ENCODE measurements at regions not wholly inside any gene's neighbourhood (a gene's known extent, or its start where the extent isn't known, plus 50 kb on each side); places are given as distances from the start of the nearest gene placed in this dataset.

DNA sequence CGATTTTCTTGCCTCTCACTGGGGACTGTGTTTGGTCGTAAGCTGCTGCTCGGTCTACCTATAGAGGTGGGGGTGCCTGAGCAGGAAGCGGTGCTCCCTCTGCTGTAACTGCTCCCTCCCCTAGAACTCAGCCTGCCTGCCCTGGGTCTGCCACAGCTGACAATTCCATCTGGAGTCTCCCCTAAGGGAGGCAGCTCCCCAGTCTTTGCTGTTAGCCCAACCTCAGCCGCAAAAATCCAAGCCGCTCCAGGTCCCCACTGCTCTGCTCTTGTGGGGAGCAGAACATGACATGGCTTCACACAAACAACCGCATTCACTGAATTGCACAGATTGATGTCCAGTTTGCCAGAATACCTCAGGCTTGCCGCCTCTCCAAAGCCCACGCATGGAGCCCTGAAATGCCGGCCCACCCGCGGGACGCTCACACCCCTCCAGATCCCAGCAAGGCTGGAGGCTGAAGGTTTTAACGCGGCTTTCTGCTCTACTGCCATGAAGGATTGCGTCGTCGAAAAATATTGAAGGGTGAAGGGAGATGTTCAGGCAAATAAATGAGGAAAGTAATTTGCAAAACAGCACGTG, 221.5 kb upstream of the FOXF1 start:
- DNase-seq (ENCODE audit: low read depth in 2 of 3, low spot score in 2 of 3): no peak

DNA sequence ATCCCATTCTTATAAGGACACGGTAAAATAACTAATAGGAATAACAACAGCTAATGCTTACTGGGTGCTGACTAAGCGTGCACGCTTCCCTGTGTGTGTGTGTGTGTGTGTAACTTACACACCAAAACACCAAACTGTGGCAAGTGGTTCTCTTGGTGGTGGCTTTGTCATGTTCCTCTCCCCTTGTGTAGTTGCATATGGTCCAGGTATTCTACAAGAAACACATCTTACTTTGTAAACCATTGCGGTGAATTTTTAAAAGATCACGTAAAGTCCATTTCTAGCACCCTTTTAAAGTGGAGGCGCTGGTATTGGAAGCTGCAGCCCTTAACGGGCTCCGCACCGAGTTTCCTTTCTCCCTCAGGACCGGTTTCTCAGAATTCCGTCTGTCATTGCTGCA, 221.0 kb upstream of the FOXF1 start:
- DNase-seq (ENCODE audit: low read depth in 2 of 3, low spot score in 2 of 3): no peak

DNA sequence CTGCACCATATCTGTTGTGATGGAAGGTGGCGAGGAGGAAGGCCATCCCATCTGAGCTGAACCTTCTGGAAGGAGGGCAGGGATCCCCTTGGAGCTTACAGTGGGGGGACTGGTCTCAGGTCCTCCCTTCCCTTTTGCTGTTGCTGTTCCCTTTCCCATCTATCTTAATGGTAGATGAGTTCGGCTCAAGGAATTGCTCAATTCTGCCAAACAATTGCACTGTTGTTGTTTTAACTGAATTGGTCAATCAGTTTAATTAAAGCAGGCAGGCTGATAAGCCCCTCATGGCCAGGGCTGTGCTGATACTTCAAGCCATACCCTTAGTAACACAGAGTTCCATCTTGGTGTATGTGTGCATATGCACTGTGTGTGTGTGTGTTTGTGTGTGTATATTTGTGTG, 220.4 kb upstream of the FOXF1 start:
- DNase-seq (ENCODE audit: low read depth in 2 of 3, low spot score in 2 of 3): no peak

DNA sequence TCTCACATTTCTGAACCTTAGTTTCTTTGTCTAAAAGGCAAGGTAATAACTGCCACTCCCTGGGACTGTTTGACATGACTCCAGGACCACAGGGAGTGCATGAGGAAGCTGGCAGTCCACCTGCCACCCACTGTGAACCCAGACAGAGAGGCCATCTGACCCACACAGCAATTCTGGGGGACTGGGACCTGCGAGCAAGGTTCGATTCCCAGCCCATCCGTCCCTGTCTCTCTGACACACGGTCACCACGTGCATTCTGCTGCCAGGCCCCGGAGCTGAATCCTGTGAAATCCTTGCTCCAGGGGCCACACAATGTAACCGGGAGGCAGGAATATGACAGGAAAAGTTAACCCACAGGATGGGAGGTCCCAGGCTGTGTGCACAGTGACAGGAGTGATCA, 218.8 kb upstream of the FOXF1 start:
- DNase-seq (ENCODE audit: low read depth in 2 of 3, low spot score in 2 of 3): no peak

DNA sequence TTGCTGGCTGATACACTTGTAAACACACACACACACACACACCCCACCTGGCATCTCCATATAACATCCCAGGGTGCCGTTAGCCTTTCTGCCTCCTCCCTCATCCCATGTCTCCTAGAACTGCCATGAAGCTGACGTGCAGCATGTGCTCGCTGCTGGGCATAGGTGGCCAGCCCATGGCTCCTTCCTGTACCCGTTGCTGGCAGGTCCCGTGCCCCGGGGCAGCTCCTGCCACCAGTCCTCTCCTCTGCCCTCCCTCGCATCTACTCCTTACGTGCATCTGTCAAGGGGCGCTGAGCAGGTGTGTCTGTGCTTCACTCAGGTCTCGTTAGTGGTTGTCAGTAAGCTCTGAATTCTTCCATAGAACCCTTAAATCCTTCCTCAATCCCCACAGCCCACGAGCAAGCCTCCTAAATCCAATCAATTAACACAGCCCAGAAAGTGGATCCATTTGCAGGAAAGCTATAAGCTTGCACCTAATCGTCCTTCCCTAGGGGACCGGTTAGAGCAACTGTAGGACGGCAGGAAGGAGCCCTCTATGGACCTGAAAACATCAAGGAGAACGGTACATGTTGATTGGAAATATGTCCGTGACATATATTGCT, 218.1 kb upstream of the FOXF1 start:
- DNase-seq (ENCODE audit: low read depth in 2 of 3, low spot score in 2 of 3): no peak

DNA sequence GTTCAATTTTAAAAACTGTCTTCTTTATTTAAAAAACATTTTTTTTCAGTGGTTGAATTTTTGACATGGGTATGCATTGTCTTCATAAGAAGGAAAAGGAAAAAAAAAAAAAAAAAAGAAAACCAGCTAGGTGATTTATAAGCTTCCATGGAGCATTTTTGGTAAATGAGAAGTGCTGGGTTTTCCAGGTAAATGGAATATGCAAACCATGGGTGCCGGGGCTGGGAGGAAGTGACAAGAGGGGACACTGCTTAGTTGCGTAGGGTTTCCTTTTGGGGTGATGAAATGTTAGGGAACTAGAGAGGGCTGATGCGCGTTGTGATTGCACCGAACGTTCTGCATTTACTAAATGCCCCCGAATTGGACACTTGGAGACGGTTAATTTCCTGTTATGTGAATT, 217.4 kb upstream of the FOXF1 start:
- DNase-seq (ENCODE audit: low read depth in 2 of 3, low spot score in 2 of 3): no peak

DNA sequence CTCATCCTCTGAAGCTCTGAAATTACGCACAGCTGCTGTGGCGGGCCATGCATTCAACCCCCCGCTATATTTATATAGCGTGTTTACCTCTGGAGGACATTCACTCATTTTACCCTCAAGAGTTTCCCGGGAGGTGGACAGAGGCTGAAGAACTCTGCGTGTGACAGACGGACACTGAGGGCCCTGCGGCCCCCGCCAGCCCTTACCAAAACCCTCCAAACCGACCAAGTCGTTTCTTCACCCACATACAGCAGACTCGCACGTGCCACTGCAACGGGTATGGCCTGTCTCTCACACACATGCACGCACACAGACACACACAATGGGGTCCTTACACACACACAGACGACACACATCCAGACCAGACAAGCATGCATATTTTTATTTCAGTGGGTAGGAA, 216.4 kb upstream of the FOXF1 start:
- DNase-seq (ENCODE audit: low read depth in 2 of 3, low spot score in 2 of 3): no peak

DNA sequence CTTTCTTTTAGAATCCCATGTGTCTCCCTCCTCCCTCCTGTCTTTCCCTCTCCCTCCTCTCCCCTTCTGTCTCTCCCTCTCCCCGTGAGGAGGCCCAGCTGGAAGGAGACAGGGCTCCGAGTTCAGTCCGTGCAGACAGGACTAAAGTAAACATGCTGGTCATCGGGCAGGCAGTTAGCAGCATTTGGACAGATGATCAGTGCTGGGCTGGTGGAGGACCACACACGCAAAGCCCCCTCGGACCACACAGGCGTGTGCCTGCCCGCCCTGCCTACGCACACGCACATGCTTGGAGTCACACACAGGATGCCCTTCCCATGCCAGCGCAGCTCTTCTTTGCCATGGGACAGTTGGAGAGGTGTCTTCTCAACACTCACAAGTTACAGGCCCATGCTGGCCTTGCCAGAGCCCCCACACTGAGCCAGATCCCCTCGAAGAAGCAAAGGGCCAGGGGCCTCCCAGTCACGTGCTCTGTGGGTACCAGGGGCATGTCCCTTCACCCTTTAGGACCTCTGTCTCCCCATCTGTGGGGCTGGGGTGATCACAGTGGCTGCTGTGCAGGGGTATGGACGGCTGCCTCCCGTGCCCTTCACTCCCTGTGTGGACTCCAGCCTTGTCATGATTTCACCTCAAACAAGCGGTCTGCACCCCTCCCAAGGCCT, 215.7 kb upstream of the FOXF1 start:
- DNase-seq (ENCODE audit: low read depth in 2 of 3, low spot score in 2 of 3): no peak

DNA sequence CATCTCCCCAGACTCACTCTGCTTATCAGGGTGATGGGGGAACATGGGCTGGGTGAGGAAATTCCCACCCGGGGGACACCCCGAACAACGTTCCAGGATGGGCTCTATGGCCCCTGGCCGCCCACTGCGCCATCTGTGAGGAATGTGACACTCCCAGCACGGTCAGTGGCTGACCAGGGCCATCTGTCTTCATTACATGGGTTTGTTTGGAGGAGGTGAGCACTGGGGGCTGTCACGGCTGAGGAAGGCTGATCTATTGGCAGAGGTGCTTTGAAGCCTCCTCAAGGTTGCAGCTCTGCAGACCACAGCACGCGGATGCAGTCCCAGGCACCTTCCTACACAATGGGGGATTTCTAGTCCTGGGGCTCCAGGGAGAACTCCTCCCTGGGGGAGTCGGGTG, 214.1 kb upstream of the FOXF1 start:
- DNase-seq (ENCODE audit: low read depth in 2 of 3, low spot score in 2 of 3): no peak

DNA sequence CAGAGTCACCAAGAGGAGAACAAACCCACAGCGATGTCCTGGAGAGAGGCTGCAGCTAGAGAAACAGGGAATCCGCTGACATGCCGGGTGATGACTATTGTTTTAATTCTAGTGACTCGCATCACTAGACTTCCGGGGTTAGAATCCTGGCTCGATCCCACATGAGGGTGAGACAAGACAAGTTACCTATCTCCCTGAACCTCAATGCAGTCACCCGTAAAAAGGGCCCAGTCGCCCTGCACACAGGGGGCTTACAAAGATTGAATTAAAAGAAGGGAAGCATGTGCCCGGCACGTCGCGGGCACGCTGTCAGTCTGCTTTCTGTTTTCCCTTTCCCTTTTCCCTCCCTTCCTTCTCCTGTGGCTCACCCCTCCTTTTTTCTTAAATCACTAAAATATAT, 212.9 kb upstream of the FOXF1 start:
- DNase-seq (ENCODE audit: low read depth in 2 of 3, low spot score in 2 of 3): no peak

DNA sequence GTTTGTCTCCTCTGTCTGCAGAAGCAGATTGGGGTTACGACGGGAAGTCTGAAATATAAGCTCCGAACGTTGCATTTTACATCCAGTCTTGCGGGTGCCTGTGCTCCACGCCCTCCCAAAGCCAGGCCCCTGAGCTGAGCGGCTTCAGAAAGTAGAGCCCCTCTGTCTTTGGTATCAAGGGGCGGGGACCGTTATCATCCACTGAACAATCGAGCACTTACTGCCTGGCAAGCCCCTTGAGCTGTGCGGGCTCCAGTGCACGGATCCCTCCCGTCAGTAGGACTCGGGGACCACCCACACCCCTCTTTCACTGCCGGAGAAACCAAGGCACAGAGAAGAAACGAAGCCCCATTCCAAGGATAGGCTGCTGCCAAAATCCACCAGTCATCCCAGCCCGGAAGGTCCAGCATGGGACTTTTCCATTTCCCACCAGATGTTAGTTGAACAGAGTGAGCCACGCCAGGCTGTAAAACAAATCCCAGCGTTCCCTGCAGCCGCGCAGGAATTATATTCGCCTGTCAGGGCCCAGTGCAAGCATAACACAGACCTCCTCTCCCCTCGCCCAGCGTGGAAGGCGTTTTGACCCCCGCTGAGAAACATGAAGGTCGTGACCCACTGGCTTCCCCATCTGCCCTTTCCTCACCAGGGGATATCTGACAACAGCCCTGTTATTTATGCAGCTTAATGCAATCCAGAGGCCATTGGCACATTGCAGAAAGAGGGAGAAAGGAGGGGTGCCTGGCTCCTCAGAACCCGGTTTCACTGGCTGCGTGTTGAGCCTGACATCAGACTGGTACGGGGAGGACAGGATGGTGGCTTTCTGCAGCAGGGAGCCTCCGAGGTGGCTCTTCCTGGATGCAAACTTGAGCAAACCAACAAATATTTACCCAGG, 212.2 kb upstream of the FOXF1 start:
- DNase-seq (ENCODE audit: low read depth in 2 of 3, low spot score in 2 of 3): no peak

DNA sequence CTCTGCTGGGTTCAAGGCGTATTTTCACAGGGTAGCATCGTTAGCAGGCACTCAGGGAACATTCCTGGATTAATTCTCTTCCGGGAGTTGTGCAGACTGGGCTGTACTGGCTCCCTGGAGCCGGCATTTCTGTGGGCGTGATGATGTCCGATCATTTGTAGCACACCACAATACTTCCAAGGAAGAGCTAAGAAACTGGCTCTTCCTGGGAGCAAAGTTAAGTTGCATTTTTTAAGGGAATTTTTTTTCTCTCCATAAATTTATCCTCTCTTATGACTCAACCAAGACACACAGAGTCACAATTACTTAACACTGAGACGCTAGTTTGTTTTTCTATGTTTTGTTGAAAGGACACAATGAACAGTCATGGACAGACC, 211.6 kb upstream of the FOXF1 start:
- DNase-seq (ENCODE audit: low read depth in 2 of 3, low spot score in 2 of 3): no peak

DNA sequence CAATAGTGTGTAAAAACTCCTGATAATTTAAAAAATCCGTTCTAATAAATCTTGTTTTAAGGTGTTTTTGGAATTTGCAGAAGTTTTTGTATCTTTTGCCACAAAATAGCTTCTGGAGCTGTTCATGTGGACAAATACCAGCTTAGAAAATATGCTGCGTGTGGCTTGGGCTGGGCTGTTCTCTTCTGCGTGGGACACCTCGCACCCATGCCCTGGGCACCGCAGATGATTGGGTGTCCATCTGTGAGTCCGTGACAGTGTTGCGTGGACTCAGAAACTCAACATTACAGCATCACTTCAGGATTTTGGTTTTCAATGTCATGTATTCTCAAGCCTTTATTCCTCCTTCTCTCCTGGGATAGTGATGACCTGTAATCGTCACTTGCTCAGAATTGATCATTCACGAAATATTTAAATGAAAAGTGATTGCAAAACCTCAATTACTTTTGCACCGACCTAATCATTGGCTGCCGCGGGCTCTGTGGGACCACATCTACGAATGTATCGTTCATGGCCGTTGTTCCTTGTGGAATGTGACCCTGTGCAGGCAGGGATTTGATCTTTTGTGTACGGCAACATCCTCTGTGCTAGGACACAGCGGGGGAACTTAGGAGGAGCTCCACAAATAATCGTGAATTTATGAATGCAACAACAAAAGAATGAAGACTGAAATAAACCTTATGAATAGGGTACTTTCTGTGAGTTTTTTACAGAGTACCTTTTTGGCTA, 210.3 kb upstream of the FOXF1 start:
- DNase-seq (ENCODE audit: low read depth in 2 of 3, low spot score in 2 of 3): no peak

DNA sequence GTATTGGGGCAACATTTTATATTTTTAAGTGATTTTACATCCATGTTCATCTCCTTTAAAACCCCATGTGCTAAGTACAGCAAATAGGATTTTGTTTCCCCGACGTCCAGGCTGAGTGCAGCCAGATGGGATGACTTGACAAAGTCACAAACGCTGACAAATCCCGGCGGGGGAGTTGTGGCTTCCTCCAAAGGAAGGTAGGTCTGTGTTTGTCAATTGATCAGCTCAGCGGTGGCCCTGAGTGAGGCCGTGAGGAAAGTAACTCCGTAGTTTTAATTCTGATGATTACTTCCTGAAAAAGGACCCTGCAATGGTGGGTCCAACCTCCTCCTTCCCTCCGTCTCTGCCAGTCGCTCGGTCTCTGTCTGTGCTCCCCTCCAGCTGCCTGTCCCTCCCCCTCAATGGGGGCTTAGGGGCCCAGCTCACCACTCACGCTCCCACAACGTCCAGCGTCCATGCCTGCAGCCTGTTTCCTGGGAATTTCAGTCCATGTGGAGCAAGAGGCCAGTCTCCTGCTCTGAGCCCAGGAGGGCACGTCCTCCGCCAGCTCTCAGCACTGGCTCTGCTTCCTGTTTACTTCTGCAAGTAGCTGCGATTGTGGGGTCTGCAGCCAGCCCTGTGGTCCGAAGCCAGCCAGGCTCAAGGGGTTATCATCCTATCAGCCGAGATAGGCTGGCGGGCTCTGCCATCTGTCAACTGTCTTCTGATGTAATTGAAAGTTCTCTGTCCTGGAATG, 209.4 kb upstream of the FOXF1 start:
- DNase-seq (ENCODE audit: low read depth in 2 of 3, low spot score in 2 of 3): no peak

DNA sequence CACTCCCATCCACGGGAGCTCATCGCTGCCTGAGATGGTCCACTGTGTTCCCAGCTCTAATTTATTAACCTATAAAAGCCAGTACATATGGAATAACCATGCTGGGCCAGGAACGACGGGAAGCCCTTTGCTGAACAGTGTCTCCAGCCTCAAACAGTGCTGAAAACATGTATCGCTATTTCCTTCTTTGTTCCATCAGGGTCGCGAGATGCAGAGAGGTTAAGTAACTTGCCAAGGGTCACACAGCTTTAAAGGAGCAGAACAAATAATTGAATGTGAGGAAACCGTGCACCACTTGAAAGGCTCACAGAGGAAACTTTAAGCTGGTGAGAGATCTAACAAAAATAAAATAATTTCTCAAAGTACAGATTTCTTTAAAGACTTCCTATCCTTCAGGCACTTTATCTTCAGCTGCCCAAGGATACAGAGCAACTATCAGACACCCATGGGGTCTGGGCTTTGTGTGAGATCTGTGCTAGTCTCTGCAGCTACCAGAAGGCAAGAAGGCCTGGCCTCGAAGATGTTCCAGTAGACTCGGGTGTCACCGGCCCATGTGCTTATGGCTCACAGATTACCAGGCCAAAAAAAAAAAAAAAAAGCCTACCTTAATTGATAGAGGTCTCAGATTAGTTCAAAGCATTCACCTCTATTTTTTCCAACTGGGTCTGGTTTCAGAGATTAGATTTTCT, 207.8 kb upstream of the FOXF1 start:
- no peak for DNase-seq (ENCODE audit: low read depth in 2 of 3, low spot score in 2 of 3)

DNA sequence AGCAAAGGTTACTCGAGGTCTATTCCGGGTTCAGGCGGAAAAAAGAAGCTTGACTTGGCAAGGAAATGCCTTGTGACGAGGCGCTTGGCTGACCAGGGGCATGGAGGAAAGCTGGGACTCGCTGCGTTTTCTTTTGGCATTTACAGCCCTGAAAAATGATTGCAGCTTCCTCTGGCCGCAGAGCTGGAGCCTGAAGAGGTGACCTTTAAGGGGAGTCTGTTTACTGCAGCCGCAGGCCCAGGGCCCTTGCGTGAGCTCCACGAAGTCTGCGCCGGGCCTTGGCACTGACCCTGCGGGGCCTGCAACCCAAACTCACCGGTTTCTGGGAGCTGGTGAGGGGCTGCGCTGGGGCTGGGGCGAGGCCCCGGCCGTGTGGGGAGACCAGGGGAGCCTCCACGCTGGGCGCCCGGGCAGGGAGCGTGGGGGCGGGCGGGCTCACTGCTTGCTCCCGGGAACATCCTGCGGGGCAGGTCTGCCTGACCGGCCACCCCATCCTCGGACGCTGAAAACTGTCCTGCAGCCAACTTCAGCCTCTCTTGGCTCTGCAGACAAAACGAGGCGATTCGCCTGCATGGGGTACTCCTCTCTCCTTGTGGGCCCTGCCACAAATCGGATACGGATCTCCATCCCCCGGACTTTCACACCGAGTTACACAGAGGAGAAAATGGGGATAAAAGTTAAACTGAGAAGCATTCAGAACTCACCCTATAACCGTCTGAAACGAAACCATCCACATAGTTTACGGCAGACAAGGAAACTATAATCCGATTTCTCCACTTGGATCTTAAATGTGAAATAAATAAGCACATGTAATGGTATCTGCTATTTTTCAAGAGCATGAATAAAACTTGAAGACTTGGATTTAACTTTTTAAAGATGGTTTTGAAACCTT, 206.3 kb upstream of the FOXF1 start:
- no peak for DNase-seq (ENCODE audit: low read depth in 2 of 3, low spot score in 2 of 3)

DNA sequence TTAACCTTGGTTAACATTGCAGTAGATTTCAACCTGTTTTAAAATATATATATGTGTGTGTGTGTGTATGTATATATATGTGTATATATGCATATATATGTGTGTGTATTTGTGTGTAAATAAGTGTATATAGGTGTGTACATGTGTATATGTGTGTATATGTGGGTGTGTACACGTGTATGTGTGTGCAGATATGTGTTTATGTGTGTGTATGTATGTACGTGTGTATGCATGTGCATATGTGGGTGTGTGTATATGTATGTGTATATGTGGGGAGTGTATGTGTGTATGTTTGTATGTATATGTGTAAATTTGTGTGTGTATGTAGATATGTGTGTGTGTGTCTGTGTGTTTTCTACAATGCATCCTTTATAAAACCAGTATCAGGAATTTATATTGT, 205.5 kb upstream of the FOXF1 start:
- no peak for DNase-seq (ENCODE audit: low read depth in 2 of 3, low spot score in 2 of 3)

DNA sequence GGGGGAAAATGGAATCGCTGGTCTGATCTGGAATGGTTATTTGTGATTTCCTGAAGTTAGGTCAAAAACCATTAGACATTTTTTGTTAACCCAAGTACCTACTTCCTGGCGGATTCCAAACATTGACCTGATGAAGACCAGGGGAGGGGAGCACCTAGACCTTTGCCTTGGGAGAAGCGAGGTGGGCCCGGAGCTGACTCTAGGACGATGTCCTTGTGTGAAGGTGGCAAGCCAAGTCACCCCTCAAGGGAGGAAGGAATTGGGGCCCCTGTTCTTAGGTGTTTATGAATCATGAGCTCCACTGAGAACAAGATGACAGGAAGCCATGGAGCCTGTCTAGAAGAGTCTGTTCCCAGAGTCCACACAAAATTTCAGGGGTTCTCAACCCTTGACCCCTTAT, 204.9 kb upstream of the FOXF1 start:
- no peak for DNase-seq (ENCODE audit: low read depth in 2 of 3, low spot score in 2 of 3)

DNA sequence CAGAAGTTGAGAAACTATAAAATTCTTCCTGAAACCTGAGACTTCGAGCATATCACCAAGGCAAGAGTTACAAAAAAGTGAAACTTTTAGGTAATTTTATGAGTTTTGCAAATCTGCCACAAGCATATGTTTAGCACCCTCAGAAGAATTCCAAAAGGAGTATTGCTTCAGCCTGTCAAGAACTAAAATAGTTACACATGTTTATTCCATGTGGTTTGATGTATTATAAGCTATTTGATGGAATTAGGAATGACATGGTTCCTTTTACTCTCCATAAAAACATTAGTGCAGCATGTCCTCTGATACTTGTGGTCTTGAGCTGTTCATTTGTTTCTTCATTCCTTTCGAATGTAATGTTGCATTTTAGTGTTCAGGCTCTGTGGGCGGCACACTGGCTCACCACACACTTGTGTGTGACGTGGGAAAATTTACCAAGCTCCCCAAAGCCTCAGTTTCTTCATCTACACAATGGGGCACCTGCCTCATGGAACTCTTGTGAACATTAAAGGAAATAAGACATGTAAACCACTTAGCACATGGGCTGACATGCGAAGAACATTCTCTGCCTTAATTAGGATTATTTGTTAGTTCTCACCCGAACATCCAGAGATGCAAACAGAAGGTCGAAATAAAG, 204.2 kb upstream of the FOXF1 start:
- DNase-seq (ENCODE audit: low read depth in 2 of 3, low spot score in 2 of 3): no peak

Data from activated CD8-positive, alpha-beta memory T cell treated with anti-CD3 and anti-CD28 coated beads for 48 hours (primary cell).